Nucleus accumbens (tissue), 56 donors: ENCODE measurements at regions not wholly inside any gene's neighbourhood (a gene's known extent, or its start where the extent isn't known, plus 50 kb on each side); places are given as distances from the start of the nearest gene placed in this dataset.

ENCODE experiments used
- DNase-seq, 56 donors: peaks; one replicate each; lab custom pipeline; 2025; lab: John Stamatoyannopoulos, UW

DNA sequence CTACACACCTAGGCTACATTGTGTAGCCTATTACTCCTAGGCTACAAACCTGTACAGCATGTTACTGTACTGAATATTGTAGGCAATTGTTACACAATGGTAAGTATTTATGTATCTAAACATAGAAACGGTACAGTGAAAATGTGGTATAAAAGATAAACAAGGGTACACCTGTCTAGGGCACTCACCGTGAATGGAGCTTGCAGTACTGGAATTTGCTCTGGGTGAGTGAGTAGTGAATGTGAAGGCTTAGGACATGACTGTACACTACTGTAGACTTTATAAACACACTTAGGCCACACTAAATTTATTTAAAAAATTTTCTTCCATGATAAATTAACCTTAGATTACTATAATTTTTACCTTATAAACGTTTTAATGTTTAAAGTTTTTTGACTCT is 171.7 kb upstream of the NCAM1 start:
- DNase-seq: no peak

DNA sequence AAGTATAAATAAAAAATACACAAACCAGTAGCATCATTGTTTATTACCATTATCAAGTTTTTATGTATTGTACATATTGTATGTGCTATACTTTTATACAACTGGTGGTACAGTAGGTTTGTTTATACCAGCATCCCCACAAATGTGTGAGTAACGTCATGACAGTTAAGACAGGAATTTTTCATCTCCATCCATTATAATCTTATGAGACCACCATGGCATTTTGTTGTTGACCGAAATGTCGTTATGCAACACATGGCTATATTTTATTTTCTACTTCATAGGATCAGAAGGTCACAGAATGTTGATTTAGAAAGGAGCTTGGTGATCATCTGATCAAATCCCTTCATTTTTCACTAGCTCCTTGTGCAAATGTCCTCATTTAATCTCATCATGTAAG is 170.9 kb upstream of the NCAM1 start:
- no peak for DNase-seq

DNA sequence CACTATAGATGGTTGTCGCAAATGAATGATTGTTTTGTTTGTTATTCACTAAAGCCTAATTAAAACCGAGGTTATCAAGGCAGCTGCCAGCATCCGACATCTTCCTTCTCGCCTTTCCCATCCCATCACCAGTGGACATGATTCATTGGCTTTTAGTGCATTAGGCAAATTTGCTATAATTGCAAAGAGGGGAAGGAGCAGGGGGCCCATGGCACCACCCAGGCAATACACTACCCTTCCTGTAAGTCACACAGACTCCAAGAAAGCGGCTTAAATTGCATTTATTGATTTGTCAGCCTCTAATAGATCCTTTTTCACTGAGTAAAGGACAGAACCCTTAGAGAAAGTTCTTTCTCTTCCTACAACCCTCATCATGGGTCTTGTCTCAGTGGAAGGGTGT is 169.2 kb upstream of the NCAM1 start:
- DNase-seq: no peak

DNA sequence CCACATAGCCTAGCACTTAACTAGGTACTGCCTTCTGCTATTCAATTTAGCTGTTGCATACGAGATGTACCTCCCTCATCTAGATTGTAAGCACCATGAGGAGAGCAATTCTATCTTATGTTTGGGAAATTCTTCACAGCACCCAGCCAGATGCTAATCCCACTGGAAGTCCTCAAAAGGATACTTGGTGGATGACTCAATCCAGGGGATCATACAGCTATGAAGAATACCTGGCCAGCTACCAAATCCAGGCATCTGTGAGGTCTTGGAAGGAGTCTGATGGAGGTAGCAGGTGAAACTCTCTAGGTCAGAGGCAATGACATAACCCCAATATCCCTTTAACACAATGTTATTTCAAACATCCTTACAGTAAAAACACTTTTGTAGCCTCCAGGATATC is 167.8 kb upstream of the NCAM1 start:
- no peak for DNase-seq

DNA sequence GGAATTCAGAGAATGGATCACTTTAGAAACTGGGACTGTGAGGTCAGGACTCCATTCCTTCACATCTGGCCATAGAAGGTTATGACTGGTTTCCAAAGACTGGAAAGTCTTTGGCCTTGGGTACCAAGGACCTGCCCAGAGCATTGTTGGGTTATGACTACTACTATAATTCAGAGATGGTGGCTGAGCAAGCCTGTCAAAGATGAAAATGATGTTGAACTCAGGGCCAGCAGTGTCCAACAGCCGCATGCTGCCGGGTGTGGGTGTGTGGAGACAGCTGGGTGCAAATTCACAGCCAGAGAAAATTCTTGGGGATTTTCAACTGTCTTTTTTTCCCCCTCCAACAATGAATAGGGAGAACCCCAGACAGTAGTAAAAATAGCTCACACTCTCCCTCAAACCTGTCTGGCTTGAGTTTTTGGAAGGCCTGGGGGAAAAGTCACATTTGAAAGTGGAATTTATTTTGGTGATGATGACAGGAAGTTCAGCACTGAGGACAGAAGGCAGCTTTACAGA is 166.8 kb upstream of the NCAM1 start:
- no peak for DNase-seq

DNA sequence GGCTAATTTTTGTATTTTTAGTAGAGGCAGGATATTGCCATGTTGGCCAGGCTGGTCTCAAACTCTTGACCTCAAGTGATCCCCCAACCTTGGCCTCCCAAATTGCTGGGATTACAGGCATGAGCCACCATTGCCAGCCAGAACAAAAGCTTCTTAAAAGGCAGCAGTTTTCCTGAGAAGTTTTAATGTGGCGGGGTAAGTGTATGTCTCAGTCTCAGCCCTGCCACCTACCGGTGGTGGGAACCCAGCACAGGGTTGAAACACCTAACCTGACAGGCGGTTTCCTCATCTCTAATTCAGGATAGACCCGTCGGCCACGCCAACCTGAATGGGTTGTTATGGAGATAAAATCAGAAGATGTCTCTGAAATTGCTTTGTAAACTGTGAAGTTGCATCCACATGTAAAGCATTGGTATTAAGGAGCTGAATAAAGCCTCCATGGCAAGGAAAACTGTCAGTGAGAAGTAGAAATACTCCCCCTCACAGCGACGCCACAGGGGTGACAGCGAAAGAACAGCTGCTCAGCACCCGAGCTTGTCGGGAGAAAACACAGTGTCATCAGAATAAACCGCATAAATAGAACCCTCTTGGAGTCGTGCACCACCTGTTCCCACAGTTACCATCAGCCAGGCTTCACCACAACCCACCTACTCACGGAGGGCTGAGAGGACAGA is 165.9 kb upstream of the NCAM1 start:
- DNase-seq: peak in 15 of 56 donors; percentile 25 to 59 (median 44)

DNA sequence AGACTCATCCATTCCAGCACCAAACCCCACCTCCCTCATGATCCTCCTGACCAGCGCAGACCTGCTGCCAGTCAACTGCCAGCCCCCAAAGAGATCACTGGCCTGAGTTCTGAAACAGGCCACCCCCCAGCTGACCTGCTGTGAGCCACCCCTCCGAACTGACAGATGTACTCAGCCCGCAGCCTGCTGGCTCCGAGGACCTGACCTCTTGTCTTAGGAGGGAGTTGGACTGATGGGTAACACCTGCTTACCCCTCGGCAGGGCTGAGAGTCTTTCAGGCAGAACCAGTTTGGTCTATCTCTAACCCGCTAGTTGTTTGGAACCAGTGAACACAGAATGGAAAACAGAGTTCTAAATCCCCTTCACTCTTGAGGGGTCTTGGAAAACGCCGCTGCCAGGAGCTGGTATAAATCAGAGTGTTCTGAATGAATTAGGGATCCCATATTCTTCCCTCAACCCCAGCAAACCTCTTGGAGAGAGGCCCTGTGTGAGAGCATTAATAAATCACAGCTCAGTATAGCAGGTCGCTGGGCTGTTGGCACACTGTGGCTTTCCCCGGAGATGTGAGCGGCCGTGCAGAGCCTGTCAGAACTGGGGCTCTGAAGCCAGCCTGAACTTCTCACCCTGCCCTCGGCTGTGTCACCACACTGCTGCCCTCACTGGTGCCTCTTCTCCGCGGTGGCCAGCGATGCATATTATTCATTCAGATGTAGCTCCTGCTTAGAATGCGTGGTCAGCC is 165.1 kb upstream of the NCAM1 start:
- peak in 22 of 56 donors; percentile 10 to 59 (median 26) for DNase-seq

DNA sequence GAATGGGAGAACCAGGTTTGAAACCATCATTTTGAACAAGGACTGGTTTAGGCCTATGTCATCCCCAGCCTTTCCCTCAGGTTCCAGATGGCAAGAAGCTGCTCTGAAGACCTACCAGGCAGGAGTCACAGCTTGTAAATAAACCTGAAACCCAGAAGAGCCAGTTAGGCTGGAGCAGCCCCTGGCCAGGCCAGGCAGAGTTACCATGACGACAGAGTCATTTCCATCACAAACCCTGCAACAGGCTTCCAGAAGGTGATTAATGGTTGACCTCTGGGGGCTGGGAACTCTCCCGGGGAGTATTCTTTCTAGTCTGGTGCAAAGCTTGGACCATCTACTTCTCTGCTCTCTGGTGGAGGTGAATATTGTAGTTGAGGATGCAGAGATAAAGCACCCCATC is 164.1 kb upstream of the NCAM1 start:
- DNase-seq: no peak

DNA sequence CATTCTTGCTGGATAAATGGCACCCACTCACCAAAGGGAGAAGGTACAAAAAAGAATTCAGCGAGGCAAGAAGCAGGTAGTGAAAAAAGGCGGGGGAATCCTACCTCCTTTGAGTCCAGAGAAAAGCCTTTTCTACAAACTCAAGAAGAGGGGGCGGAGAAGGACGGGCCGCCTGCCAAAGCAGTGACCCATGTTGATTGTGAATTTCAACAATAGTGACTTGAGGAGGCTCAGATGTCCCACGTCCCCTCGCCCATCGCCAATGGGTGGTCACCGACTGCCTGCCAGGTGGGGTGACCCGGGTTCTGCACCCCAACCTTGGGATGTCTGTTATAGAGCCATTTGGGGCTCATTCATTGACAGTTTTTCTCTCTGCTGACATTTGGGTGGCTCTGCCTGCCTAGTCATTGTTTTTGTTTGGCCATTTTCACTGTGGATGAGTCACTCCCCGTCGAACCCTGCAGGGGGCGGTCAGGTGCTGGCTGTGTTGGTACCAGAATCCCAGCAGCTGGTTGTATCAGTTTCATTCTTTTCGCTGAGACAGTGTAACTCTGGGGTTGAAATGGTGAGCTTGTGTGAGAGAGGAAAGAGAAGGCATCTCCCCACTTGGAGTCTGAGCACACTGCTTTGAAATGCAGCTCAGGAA is 163.4 kb upstream of the NCAM1 start:
- DNase-seq: peak in 41 of 56 donors; percentile 27 to 80 (median 52)

DNA sequence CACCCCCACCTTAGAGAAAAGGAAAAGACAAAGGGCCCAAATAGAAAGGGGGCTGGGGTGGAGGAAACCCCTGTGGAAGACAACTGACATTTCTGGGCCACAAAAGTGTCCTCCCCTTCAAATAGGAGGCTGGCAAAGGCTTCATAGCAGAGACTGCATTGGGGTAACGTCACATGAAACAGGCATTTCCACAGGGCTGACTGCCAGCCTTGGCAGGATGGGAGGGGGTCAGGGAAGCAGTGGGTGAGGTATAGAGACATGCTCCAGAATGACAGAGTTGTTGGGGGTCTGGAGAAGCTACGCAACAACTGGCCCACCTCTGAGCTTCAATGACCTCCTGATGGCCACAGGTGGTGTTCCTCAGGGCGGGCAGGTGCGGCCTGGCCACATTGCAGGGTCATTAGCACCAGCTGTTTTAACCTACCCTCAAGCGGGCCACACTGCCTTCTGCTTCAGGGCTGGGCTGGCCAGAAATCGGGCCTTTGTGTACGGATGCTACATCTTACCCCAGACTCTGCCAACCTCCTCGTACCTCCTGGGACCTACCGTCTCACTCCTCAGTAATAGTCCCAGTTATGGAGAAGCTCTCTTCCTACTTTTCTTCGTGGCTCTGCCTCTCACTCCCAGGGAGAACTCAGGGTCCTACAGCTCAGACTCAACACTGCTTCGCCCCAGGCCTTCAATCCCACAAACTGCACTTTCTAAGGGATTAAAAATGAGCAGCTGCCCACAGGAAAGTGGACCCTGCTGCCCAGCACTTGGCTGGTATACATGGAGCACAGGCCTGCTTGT is 160.0 kb upstream of the NCAM1 start:
- no peak for DNase-seq

DNA sequence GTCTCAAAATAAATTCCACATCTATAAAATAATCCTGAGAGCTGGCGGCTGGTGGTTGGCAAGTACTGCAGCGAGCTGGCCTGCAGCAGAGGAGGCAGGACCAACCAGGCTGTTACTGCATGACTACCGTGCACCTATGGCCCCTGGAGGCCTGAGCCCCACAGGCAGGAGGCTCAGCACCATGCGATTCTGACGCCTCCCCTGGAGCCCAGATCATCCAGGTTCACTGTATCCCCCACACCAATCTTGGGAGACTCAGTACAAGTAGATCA is 159.5 kb upstream of the NCAM1 start:
- DNase-seq: no peak

DNA sequence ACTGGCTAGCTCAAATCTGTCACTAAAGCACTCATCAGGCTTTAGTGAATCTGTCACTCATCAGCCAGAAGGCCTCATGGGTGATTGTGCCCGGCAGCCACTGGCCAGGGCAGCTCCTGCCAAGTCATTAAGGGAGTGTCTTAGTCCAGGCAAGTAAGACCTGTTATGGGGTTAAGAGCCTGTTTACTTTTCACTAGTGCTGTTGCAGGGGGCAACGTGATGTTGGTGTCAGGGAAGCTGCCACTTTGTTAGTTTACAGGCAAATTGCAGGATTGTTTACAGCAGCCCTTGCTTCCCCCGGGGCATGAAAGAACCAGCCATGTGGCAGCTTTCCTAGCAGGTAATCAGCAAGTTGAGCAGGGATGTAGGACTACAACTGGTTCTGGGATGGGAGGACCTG is 155.6 kb upstream of the NCAM1 start:
- no peak for DNase-seq

DNA sequence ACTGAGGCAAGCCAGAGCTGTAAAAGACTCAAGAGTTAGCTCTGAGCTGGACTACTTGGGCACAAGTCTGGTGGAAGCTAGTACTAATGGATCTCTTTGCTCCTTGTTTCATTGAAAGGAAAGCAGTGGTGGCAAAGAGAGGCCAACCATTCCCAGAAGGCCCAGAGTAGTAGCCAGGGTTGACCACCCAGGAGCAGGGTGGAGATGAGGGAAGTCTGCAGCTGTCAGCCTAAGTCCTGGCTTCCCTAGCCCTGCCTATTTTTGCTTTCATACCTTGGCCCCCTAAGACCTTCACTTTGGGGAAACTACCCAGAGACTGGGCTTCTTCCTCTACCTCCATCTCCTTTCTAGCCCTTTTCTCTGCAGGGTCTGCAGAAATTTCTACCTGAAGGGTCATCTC is 155.0 kb upstream of the NCAM1 start:
- DNase-seq: no peak

DNA sequence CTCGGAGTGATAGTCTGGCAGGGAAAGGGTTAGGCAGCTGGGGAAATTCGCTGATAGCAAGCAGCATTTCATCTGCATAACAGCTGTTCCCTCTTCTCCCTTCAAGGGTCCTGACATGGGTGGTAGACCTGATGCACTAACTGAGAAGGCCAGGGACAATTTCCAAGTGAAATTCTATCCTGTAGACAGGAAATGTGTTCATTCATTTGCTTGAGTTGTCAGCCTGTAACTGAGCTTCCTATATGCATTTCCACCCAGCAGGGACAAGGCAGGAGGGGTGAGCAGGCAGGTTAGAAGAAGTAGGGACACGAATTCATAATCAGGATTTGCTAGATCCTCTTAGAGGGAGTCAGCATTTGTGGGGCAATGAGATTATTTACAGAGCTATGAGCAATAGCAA is 154.3 kb upstream of the NCAM1 start:
- DNase-seq: no peak

DNA sequence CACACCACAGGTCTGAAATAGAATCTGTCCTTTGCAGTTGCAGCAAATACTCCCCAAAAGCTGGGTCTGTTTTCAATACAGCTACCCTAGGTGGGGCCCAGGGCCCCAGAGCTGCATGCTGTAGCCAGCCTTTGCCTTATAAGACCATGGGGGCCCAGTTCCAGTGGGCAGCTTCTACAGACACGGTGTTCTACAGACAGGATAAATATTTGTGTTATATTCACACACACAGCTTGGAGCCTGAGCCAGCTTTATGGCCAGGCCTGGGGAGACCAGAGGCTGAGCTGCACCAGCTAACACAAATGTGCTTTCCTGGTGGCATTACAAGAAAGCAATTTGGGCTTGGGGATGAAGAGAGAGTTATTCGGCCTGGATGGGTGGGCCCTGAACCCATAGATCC is 151.8 kb upstream of the NCAM1 start:
- DNase-seq: no peak

DNA sequence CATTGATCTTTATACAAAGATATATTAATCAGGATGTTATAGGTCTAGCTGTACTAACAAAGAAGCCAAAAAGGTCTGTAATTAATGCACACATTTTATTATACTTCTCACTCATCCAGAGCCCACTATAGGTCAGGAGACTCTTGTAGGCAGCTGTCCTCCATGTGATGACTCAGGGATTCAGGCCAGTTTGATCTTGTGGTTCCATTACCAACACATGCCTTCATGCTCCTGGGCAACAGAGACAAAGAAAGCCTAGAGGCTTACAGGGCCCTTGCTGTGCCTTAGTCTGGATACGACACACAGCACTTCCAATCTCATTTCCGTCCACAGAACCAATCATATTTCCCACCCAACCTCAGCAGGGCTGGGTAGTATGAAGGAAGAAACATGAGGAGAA is 150.3 kb upstream of the NCAM1 start:
- no peak for DNase-seq

DNA sequence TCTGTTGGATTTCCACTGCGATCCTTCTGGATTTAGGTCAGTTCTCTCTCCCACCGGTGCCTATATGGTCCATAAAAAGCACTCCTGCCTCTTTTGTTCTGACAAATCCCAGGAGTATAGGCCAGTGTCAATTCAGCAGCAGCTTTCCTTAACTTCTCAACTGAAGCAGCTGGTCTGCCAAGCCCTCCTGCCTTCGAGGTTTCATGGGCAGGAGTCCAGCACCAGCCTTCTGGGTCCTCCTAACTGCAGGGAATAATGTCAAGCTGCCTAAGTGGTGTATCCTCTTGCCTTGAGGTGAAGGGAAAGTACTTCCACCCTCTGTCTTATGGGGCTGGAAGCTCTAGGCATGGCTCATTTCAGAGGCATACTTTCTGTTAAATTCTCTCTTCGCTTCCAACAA is 149.4 kb upstream of the NCAM1 start:
- DNase-seq: no peak

DNA sequence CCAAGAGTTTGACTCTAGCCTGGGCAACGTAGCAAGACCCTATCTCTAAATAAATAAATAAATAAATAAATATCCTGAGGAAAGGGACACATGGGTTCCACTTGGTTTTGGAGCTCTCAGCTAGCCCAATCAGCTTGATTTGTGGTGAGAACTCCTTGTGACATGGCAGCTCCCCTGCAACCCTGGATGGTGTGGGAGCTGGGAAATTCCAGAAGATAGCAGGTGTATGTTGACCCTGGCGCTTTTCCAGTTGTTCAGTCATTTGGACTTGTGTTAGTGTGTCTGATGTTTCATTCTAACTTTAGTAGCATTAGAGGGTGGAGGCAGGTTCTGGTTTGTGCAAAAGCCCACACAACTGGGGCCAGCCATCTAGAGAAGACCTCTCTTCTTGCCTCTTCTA is 148.5 kb upstream of the NCAM1 start:
- no peak for DNase-seq

DNA sequence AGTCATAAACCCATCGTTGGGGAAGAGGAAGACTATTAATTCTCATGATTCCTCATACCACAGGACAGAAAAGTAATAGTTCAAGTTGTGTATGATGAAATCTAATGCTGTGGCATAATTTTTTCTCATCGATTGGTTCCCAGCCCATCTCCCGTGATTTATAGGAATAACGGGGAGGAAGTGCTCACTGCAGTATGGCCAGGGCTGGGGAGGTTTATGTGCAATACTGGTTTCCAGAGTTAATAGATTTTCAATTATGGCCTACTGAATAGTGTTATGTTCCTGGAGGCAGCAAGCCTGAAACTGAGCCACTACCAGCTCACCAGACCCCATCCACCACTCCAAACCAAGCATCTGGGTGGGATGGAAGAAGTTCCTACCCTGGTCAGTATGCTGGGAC is 147.1 kb upstream of the NCAM1 start:
- no peak for DNase-seq

DNA sequence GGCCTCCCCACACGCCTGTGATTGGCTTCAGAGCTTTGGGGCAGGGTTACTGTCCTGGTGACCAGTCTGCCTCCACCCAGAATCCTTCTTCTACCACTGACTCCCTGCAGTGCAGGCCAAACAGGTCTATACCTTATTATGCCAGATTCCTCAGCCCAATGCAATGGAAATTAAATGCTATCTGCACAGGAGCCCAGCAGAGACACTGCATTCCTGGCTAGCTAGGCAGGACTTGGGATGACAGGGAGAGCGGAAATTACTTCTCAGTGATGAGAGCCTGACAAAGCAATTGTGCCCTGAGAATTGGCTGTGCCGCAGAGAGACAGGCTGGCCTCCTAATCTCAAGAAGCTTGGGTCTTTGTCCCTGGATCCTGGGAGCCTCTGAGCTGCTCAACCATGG is 143.8 kb upstream of the NCAM1 start:
- no peak for DNase-seq
